ENCODE measurements at regions not wholly inside any gene's neighbourhood (a gene's known extent, or its start where the extent isn't known, plus 50 kb on each side); places are given as distances from the start of the nearest gene placed in this dataset.

GRCh38 chr2:162974771-162975170, 136.2 kb upstream of the KCNH7 start:
- no peak for ATAC-seq (ENCODE audit: low read depth)
- intact Hi-C loops (cut with micrococcal nuclease), result no loop called here
- Mint-ChIP-seq H3K36me3 (ENCODE audit: low read depth) (no peaks in the 10 kb centered on the region), H3K27me3 (no peaks in the 10 kb centered on the region), H3K27ac (no peak overlapping the region), H3K4me1 (no peaks in the 10 kb centered on the region), H3K4me3 (no peak overlapping the region), H3K9me3 (no peaks in the 10 kb centered on the region)
- DNase-seq, result no peak
- POLR2A ChIA-PET, result no interaction called here
- no peak for TF ChIP-seq CTCF (IDR thresholded peaks at IDR 0.05)
- CTCF ChIA-PET, result no interaction called here

- ChIA-PET CTCF (no interaction called here), POLR2A (no interaction called here)
- no peak overlapping the region for H3K4me3 Mint-ChIP-seq
- ATAC-seq (ENCODE audit: low read depth), result no peak
- no peaks in the 10 kb centered on the region for H3K9me3 Mint-ChIP-seq
- no peaks in the 10 kb centered on the region for H3K36me3 Mint-ChIP-seq (ENCODE audit: low read depth)
- H3K27ac Mint-ChIP-seq, result no peak overlapping the region
- no peaks in the 10 kb centered on the region for H3K4me1 Mint-ChIP-seq
- intact Hi-C loops (cut with micrococcal nuclease), result no loop called here
- TF ChIP-seq CTCF (IDR thresholded peaks at IDR 0.05), result no peak
- no peak for DNase-seq
- no peaks in the 10 kb centered on the region for H3K27me3 Mint-ChIP-seq
Observed at GRCh38 chr2:162972383-162972782, 133.8 kb upstream of the KCNH7 start.

GRCh38 chr2:162968306-162968705, 129.7 kb upstream of the KCNH7 start:
- POLR2A ChIA-PET, result no interaction called here
- Mint-ChIP-seq H3K27me3 (no peaks in the 10 kb centered on the region), H3K4me3 (no peak overlapping the region), H3K36me3 (ENCODE audit: low read depth) (no peaks in the 10 kb centered on the region), H3K27ac (no peak overlapping the region), H3K9me3 (no peaks in the 10 kb centered on the region), H3K4me1 (no peaks in the 10 kb centered on the region)
- TF ChIP-seq CTCF (IDR thresholded peaks at IDR 0.05), result no peak
- DNase-seq (no peak), ATAC-seq (ENCODE audit: low read depth) (no peak)
- intact Hi-C loops (cut with micrococcal nuclease), result no loop called here
- CTCF ChIA-PET, result no interaction called here

GRCh38 chr2:162967811-162968210, 129.2 kb upstream of the KCNH7 start:
- no peak for DNase-seq
- CTCF ChIA-PET, result no interaction called here

GRCh38 chr2:162967147-162967546, 128.6 kb upstream of the KCNH7 start:
- no peak overlapping the region for H3K4me3 Mint-ChIP-seq
- TF ChIP-seq CTCF (IDR thresholded peaks at IDR 0.05), result no peak
- ChIA-PET POLR2A (no interaction called here), CTCF (no interaction called here)
- no peaks in the 10 kb centered on the region for H3K9me3 Mint-ChIP-seq
- intact Hi-C loops (cut with micrococcal nuclease), result no loop called here
- no peak for ATAC-seq (ENCODE audit: low read depth)
- H3K27me3 Mint-ChIP-seq, result no peaks in the 10 kb centered on the region
- no peaks in the 10 kb centered on the region for H3K36me3 Mint-ChIP-seq (ENCODE audit: low read depth)
- no peak for DNase-seq
- no peak overlapping the region for H3K27ac Mint-ChIP-seq
- H3K4me1 Mint-ChIP-seq, result no peaks in the 10 kb centered on the region

More at GRCh38 chr2:162967811-162968210, 129.2 kb upstream of the KCNH7 start:
- POLR2A ChIA-PET, result no interaction called here
- TF ChIP-seq CTCF (IDR thresholded peaks at IDR 0.05), result no peak
- ATAC-seq (ENCODE audit: low read depth), result no peak
- H3K27me3 Mint-ChIP-seq, result no peaks in the 10 kb centered on the region
- H3K4me3 Mint-ChIP-seq, result no peak overlapping the region
- intact Hi-C loops (cut with micrococcal nuclease), result no loop called here
- no peak overlapping the region for H3K27ac Mint-ChIP-seq
- H3K4me1 Mint-ChIP-seq, result no peaks in the 10 kb centered on the region
- H3K36me3 Mint-ChIP-seq (ENCODE audit: low read depth), result no peaks in the 10 kb centered on the region
- no peaks in the 10 kb centered on the region for H3K9me3 Mint-ChIP-seq

Measured in activated B cell treated with CpG ODN at 0.5 μM for 24 hours (primary cell).